Body of pancreas (tissue), 4 donors: ENCODE measurements at regions not wholly inside any gene's neighbourhood (a gene's known extent, or its start where the extent isn't known, plus 50 kb on each side); places are given as distances from the start of the nearest gene placed in this dataset.
"Not testable (repeated sequence)": the region's sequence is repeated elsewhere in the genome, so short reads cannot be mapped to it uniquely, and the experiment has no call there.

ENCODE experiments used
- ATAC-seq: fragments of 150-250 bp; one replicate; pipeline ENCODE4 v1.9.1; 2016
- DNase-seq, 4 donors: peaks; one replicate each; pipeline ENCODE4 v3.0.0-alpha.2; 2019
- H3K27ac ChIP-seq, 4 donors: fragments of 200-600 bp; sonication (generic); 1 replicate in 3 of 4; 2 replicates in 1 of 4; pipeline versions ENCODE4 v1.5.1 to v1.6.1; 2016 to 2019; ENCODE audit warnings: mild to moderate bottlenecking in 1 of 4, mixed read lengths in 1 of 4, moderate library complexity in 1 of 4
- H3K27me3 ChIP-seq, 2 donors: fragments of 200-600 bp; sonication (generic); one replicate each; pipeline ENCODE4 v1.6.0; 2016; ENCODE audit warnings: mild to moderate bottlenecking in 1 of 2
- H3K36me3 ChIP-seq, 2 donors: fragments of 200-600 bp; sonication (generic); replicated peaks in 1 of 2; 2 replicates each; pipeline ENCODE4 v1.5.1; 2016; ENCODE audit warnings: low read depth in 2 of 2; ENCODE audit not compliant: insufficient read depth in 1 of 2
- H3K4me1 ChIP-seq: fragments of 200-600 bp; sonication (generic); one replicate; pipeline ENCODE4 v1.6.0; 2016
- H3K4me3 ChIP-seq, 2 donors: fragments of 200-600 bp; sonication (generic); 1 replicate in 1 of 2; 2 replicates in 1 of 2; pipeline ENCODE4 v1.5.1; 2016 to 2019
- H3K9me3 ChIP-seq, 3 donors: fragments of 200-600 bp; sonication (generic); 1 replicate in 2 of 3; 2 replicates in 1 of 3; pipeline ENCODE4 v1.5.1; 2016
- POLR2A ChIP-seq, 3 donors: fragments of 450-650 bp; IDR thresholded peaks; one replicate each; pipeline ENCODE4 v1.6.1; 2016; ENCODE audit warnings: antibody characterized with exemption in 3 of 3, mild to moderate bottlenecking in 2 of 3
- WGBS, 2 donors: methylation state at CpG; one replicate each; pipeline ENCODE4 v1.1.5; 2017; 5-methylcytosine and 5-hydroxymethylcytosine counted together
- intact Hi-C: fragments of 100-400 bp; cut with DNase I; formaldehyde crosslinking; loops from one replicate; pipeline ENCODE4 v1.15.1; 2023
- TF ChIP-seq, protein P1 (sequence below), 7 experiments: fragments of 450-650 bp in 4 of 7; fragments of 200-600 bp in 3 of 7; sonication (generic) in 3 of 7; IDR thresholded peaks; one replicate each; pipeline ENCODE4 v1.5.1; 2016 to 2019; ENCODE audit warnings: antibody characterized with exemption in 7 of 7

GRCh38 chr9:94445863-94446262 is 109.0 kb upstream of the PCAT7 start:
- H3K27ac ChIP-seq: no peak overlapping the region
- TF ChIP-seq, protein P1, sequence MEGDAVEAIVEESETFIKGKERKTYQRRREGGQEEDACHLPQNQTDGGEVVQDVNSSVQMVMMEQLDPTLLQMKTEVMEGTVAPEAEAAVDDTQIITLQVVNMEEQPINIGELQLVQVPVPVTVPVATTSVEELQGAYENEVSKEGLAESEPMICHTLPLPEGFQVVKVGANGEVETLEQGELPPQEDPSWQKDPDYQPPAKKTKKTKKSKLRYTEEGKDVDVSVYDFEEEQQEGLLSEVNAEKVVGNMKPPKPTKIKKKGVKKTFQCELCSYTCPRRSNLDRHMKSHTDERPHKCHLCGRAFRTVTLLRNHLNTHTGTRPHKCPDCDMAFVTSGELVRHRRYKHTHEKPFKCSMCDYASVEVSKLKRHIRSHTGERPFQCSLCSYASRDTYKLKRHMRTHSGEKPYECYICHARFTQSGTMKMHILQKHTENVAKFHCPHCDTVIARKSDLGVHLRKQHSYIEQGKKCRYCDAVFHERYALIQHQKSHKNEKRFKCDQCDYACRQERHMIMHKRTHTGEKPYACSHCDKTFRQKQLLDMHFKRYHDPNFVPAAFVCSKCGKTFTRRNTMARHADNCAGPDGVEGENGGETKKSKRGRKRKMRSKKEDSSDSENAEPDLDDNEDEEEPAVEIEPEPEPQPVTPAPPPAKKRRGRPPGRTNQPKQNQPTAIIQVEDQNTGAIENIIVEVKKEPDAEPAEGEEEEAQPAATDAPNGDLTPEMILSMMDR (IDR thresholded peaks at IDR 0.05): no peak
- TF ChIP-seq POLR2A (IDR thresholded peaks at IDR 0.05): no peak
- DNase-seq (no peak), ATAC-seq (no peak)
- H3K36me3 ChIP-seq: peaks cover 0 to 11% of the 10 kb centered on the region in 2 donors
- H3K9me3 ChIP-seq: no peaks in the 10 kb centered on the region
- WGBS, 2 donors: 58 to 59% methylated on average over 2 of the region's 2 CpGs
- intact Hi-C loops: no loop called here
- no peaks in the 10 kb centered on the region for H3K27me3 ChIP-seq
- no peak overlapping the region for H3K4me3 ChIP-seq
- peaks cover 4% of the 10 kb centered on the region for H3K4me1 ChIP-seq

- Histone ChIP-seq H3K27ac (no peak overlapping the region), H3K27me3 (no peaks in the 10 kb centered on the region), H3K36me3 (peaks cover 0 to 14% of the 10 kb centered on the region in 2 donors), H3K4me1 (peaks cover 4% of the 10 kb centered on the region), H3K9me3 (no peaks in the 10 kb centered on the region), H3K4me3 (no peak overlapping the region)
- no peak for ATAC-seq
- WGBS, 2 donors: 86 to 94% methylated on average over 2 of the region's 2 CpGs
- intact Hi-C loops: no loop called here
- TF ChIP-seq, protein P1 (IDR thresholded peaks at IDR 0.05): no peak
- no peak for TF ChIP-seq POLR2A (IDR thresholded peaks at IDR 0.05)
- DNase-seq: no peak
Observed at GRCh38 chr9:94449486-94449885, 105.4 kb upstream of the PCAT7 start.

DNA sequence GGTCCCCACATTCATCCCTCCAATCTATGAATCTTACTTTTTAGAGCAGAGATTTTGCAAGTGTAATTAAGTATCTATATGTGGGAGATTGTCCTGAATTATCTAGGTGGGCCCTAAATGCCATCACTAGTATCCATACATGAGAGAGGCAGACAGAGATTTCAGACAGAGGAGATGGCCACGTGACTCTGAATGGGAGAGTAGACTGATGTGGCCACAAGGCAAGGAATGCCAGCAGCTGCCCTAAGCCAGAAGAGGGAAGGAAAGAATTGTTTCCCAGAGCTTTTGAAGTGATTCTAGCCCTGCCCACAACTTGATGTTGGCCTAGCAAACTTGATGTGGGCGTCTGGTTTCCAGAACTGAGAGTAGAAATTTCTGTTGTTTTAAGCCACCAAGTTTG is 90.1 kb upstream of the PCAT7 start:
- DNase-seq: no peak
- Histone ChIP-seq H3K9me3 (peaks cover 0 to 5% (median 0%) of the 10 kb centered on the region in 3 donors), H3K27me3 (no peaks in the 10 kb centered on the region), H3K27ac (no peak overlapping the region), H3K4me1 (no peaks in the 10 kb centered on the region), H3K4me3 (no peak overlapping the region), H3K36me3 (peaks cover 3 to 6% of the 10 kb centered on the region in 2 donors)
- no peak for ATAC-seq
- no peak for TF ChIP-seq POLR2A (IDR thresholded peaks at IDR 0.05)
- TF ChIP-seq, protein P1 (IDR thresholded peaks at IDR 0.05): no peak
- 83 to 86% methylated on average over 2 of the region's 2 CpGs for WGBS, 2 donors
- intact Hi-C loops: no loop called here

- DNase-seq, ATAC-seq, H3K4me3 ChIP-seq, H3K27ac ChIP-seq, H3K9me3 ChIP-seq, H3K4me1 ChIP-seq, intact Hi-C loops, H3K36me3 ChIP-seq, H3K27me3 ChIP-seq: not testable (repeated sequence)
- 81 to 93% methylated on average over 4 of the region's 4 CpGs for WGBS, 2 donors
Observed at GRCh38 chr9:94472063-94472462, 82.8 kb upstream of the PCAT7 start.

GRCh38 chr9:94472806-94473360 is 82.0 kb upstream of the PCAT7 start:
- H3K4me1 ChIP-seq: no peaks in the 10 kb centered on the region
- no peaks in the 10 kb centered on the region for H3K36me3 ChIP-seq
- no peak for TF ChIP-seq POLR2A (IDR thresholded peaks at IDR 0.05)
- ATAC-seq (no peak), DNase-seq (no peak)
- no peaks in the 10 kb centered on the region for H3K9me3 ChIP-seq
- no peaks in the 10 kb centered on the region for H3K27me3 ChIP-seq
- intact Hi-C loops: no loop called here
- H3K4me3 ChIP-seq: no peak overlapping the region
- WGBS, 2 donors: 87 to 96% methylated on average over 4 of the region's 4 CpGs
- H3K27ac ChIP-seq: no peak overlapping the region
